OCI-LY3 (cell line): ENCODE measurements at regions not wholly inside any gene's neighbourhood (a gene's known extent, or its start where the extent isn't known, plus 50 kb on each side); places are given as distances from the start of the nearest gene placed in this dataset.

Experiments used
- H2AFZ ChIP-seq: fragments of 200-600, 300-600 bp; shearing (Covaris generic); 2 replicates; pipeline ENCODE4 v1.6.0; 2014; ENCODE audit warnings: antibody characterized with exemption, low read depth, low read length
- H3K27ac ChIP-seq: fragments of 200-600, 300-600 bp; sonication (generic); 2 replicates; pipeline ENCODE4 v1.5.1; 2014; ENCODE audit warnings: mild to moderate bottlenecking, low read length, moderate library complexity, mixed read lengths
- H3K27me3 ChIP-seq: fragments of 200-600, 300-600 bp; sonication (generic); 2 replicates; pipeline ENCODE4 v1.6.1; 2014; ENCODE audit warnings: low read depth, low read length, mixed read lengths
- H3K36me3 ChIP-seq: fragments of 200-600, 300-600 bp; sonication (generic); replicated peaks from 2 replicates; pipeline ENCODE3; 2014; ENCODE audit warnings: low read depth, low read length, mixed read lengths
- H3K4me1 ChIP-seq: fragments of 300-600, 200-600 bp; sonication (generic); 2 replicates; pipeline ENCODE4 v1.6.1; 2014; ENCODE audit warnings: low read length, mixed read lengths
- H3K4me2 ChIP-seq: fragments of 200-600, 300-600 bp; sonication (generic); 2 replicates; pipeline ENCODE4 v1.6.1; 2014; ENCODE audit warnings: low read length, mixed read lengths
- H3K4me3 ChIP-seq: fragments of 300-600, 200-600 bp; sonication (generic); 2 replicates; pipeline ENCODE4 v1.5.1; 2014; ENCODE audit warnings: antibody characterized with exemption, mild to moderate bottlenecking, low read length, moderate library complexity
- H3K79me2 ChIP-seq: fragments of 300-600, 200-600 bp; shearing (Covaris generic); 2 replicates; pipeline ENCODE4 v1.6.1; 2014; ENCODE audit warnings: mild to moderate bottlenecking, low read length, mixed read lengths
- H3K9ac ChIP-seq: fragments of 300-600, 200-600 bp; shearing (Covaris generic); 2 replicates; pipeline ENCODE4 v1.6.0; 2014; ENCODE audit warnings: mild to moderate bottlenecking, low read length, moderate library complexity
- H3K9me3 ChIP-seq: fragments of 200-600, 300-600 bp; shearing (Covaris generic); 2 replicates; pipeline ENCODE4 v1.6.1; 2014; ENCODE audit warnings: low read length, mixed read lengths; ENCODE audit not compliant: insufficient read depth
- H4K20me1 ChIP-seq: fragments of 200-600, 300-600 bp; sonication (generic); 2 replicates; pipeline ENCODE4 v1.6.1; 2016; ENCODE audit warnings: low read length, mixed read lengths; ENCODE audit not compliant: insufficient read depth
- EZH2phosphoT487 ChIP-seq: fragments of 200-600 bp; shearing (Covaris generic); IDR thresholded peaks from 2 replicates; pipeline ENCODE4 v1.6.1; 2018; ENCODE audit warnings: antibody characterized with exemption, mixed run types, low read depth
- TF ChIP-seq, protein P1 (sequence below): fragments of 200-600, 300-600 bp; sonication (generic); IDR thresholded peaks from 2 replicates; pipeline ENCODE4 v1.5.1; 2014; ENCODE audit warnings: antibody characterized with exemption, low read length, low read depth

DNA sequence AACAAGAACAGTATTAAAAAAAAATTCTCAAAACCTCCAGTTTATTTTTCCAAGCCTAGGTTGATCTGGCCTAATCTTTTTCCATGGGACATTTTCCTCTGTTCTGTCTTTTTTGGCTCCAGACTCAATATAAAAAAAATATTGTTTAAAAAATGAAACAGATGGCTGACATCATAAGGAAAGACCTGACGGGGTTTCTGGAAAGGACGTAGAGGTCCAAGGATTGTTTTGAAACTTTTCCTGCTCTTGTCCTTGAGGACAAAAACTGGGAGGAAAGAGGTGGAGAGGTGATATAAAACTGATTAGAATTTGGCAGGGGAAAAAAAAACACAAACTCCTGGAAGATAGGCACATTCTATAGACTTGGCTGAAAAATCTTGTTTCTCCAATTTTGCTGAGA lies 211.4 kb upstream of the CDH11 start:
- Histone ChIP-seq H3K9me3 (no peaks in the 10 kb centered on the region), H3K27ac (no peak overlapping the region), H3K36me3 (no peaks in the 10 kb centered on the region), H3K4me2 (no peak overlapping the region), H4K20me1 (no peaks in the 10 kb centered on the region), H3K4me3 (no peak overlapping the region), H3K27me3 (no peaks in the 10 kb centered on the region), H3K9ac (no peak overlapping the region), H3K79me2 (no peaks in the 10 kb centered on the region), H2AFZ (no peak overlapping the region), H3K4me1 (no peaks in the 10 kb centered on the region)
- TF ChIP-seq EZH2phosphoT487, result no peak
- TF ChIP-seq, protein P1, sequence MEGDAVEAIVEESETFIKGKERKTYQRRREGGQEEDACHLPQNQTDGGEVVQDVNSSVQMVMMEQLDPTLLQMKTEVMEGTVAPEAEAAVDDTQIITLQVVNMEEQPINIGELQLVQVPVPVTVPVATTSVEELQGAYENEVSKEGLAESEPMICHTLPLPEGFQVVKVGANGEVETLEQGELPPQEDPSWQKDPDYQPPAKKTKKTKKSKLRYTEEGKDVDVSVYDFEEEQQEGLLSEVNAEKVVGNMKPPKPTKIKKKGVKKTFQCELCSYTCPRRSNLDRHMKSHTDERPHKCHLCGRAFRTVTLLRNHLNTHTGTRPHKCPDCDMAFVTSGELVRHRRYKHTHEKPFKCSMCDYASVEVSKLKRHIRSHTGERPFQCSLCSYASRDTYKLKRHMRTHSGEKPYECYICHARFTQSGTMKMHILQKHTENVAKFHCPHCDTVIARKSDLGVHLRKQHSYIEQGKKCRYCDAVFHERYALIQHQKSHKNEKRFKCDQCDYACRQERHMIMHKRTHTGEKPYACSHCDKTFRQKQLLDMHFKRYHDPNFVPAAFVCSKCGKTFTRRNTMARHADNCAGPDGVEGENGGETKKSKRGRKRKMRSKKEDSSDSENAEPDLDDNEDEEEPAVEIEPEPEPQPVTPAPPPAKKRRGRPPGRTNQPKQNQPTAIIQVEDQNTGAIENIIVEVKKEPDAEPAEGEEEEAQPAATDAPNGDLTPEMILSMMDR, result no peak

DNA sequence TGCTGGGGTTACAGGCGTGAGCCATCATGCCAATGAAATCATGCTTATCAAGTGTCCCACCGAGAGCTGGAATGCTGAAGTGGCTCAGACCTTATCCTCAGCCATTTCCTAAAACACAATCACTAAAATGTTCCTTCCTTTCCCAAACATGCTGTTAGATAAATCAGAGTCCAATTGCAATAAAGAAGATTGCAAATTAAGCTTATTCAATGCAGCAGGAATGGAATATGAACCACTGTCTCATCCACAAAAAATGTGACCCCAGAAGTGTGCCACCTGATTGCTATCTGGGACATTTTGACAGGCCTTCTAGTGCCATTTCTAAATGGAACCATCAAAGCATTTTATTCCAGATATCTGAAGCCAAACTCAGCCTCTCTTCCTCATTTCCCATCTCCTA lies 205.5 kb upstream of the CDH11 start:
- no peak overlapping the region for H3K27ac ChIP-seq
- no peaks in the 10 kb centered on the region for H3K27me3 ChIP-seq
- no peak overlapping the region for H3K4me3 ChIP-seq
- no peaks in the 10 kb centered on the region for H3K9me3 ChIP-seq
- no peak overlapping the region for H3K4me2 ChIP-seq
- H4K20me1 ChIP-seq, result no peaks in the 10 kb centered on the region
- no peaks in the 10 kb centered on the region for H3K36me3 ChIP-seq
- no peak for TF ChIP-seq EZH2phosphoT487
- TF ChIP-seq, protein P1, result no peak
- no peak overlapping the region for H3K9ac ChIP-seq
- no peaks in the 10 kb centered on the region for H3K79me2 ChIP-seq
- no peaks in the 10 kb centered on the region for H3K4me1 ChIP-seq
- H2AFZ ChIP-seq, result no peak overlapping the region

DNA sequence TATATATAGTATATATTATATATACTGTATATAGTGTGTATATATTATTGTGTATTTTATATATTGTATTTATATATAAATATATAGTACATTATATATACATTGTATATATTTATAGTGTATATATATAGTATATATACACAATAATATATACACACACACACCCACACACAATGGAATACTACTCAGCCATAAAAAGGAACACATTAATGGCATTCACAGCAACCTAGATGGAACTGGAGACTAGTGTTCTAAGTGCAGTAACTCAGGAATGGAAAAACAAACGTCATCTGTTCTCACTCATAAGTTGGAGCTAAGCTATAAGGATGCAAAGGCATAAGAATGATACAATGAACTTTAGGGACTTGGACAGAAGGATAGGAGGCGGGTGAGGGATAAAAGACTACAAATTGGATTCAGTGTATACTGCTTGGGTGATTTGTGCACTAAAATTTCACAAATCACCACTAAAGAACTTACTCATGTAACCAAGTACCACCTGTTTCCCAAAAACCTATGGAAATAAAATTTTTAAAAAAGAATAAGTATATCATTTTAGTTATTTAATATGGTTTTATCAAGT lies 201.9 kb upstream of the CDH11 start:
- Histone ChIP-seq H3K79me2 (no peaks in the 10 kb centered on the region), H3K4me3 (no peak overlapping the region), H3K9ac (no peak overlapping the region), H3K27ac (no peak overlapping the region), H3K36me3 (no peaks in the 10 kb centered on the region), H2AFZ (no peak overlapping the region), H3K4me2 (no peak overlapping the region), H3K4me1 (no peaks in the 10 kb centered on the region), H3K9me3 (no peaks in the 10 kb centered on the region), H4K20me1 (no peaks in the 10 kb centered on the region), H3K27me3 (no peaks in the 10 kb centered on the region)
- TF ChIP-seq, protein P1, result no peak
- TF ChIP-seq EZH2phosphoT487, result no peak

DNA sequence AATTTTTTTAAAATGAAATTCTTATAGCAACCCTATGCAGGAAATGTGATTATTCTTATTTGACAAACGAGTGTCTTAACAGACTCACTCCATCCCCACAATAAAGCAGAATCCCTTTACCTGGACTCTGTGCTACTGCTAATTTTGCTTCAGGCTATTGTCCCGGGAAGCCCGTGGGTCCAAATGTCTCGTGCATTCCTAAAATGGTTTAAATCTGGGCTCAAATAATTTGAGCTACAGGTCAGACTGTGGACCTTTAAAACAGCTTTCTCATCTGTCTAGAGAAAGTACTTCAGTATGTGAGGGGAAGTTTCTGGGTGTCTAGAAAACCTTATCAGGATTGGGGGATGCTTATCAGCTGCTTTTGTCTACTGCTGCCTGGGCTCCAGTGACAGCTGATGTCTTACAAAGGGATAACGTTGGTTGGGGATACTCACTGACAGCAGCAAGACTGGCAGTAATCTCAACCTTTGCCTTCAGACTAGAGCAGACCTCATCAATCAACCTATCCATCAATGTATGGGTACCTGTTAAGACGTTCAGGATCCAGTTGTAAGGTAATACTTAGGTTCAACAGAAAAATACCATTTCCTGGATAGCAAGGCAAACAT lies 197.9 kb upstream of the CDH11 start:
- no peak overlapping the region for H3K27ac ChIP-seq
- no peak overlapping the region for H3K4me2 ChIP-seq
- TF ChIP-seq, protein P1, result no peak
- TF ChIP-seq EZH2phosphoT487, result no peak
- H3K27me3 ChIP-seq, result no peaks in the 10 kb centered on the region
- H2AFZ ChIP-seq, result no peak overlapping the region
- no peaks in the 10 kb centered on the region for H3K79me2 ChIP-seq
- no peak overlapping the region for H3K9ac ChIP-seq
- H3K36me3 ChIP-seq, result no peaks in the 10 kb centered on the region
- no peak overlapping the region for H3K4me3 ChIP-seq
- no peaks in the 10 kb centered on the region for H4K20me1 ChIP-seq
- no peaks in the 10 kb centered on the region for H3K4me1 ChIP-seq
- H3K9me3 ChIP-seq, result no peaks in the 10 kb centered on the region
